ENCODE measurements at regions not wholly inside any gene's neighbourhood (a gene's known extent, or its start where the extent isn't known, plus 50 kb on each side); places are given as distances from the start of the nearest gene placed in this dataset.
A peak's percentile ranks its signal among the peaks of the same experiment; 100 is the strongest.

DNA sequence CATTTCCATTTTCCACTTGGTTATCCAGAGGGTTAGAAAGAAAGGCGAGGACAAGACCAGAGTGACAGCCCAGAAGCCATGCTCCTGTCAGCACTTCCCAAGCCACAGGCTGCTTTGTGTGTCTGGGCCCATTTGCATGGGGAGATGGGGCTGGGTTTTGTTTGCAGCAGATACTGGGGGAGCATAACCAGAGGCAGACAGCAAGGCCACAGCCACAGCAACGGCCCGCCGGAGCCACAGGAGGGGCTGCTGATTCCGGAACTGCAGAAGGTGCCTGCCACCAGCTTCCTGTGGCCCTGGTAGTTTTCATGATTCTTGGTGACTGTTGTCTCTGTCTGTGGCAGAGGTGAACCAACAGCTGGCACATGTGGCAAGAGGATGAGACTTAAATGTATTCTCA, 106.6 kb downstream of the DLL1 start:
- no peak overlapping the region for H3K27ac ChIP-seq
- no peak for TF ChIP-seq ZFX (IDR thresholded peaks at IDR 0.05)
- TF ChIP-seq, protein P1, sequence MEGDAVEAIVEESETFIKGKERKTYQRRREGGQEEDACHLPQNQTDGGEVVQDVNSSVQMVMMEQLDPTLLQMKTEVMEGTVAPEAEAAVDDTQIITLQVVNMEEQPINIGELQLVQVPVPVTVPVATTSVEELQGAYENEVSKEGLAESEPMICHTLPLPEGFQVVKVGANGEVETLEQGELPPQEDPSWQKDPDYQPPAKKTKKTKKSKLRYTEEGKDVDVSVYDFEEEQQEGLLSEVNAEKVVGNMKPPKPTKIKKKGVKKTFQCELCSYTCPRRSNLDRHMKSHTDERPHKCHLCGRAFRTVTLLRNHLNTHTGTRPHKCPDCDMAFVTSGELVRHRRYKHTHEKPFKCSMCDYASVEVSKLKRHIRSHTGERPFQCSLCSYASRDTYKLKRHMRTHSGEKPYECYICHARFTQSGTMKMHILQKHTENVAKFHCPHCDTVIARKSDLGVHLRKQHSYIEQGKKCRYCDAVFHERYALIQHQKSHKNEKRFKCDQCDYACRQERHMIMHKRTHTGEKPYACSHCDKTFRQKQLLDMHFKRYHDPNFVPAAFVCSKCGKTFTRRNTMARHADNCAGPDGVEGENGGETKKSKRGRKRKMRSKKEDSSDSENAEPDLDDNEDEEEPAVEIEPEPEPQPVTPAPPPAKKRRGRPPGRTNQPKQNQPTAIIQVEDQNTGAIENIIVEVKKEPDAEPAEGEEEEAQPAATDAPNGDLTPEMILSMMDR (conservative IDR thresholded peaks at IDR 0.05) = no peak

DNA sequence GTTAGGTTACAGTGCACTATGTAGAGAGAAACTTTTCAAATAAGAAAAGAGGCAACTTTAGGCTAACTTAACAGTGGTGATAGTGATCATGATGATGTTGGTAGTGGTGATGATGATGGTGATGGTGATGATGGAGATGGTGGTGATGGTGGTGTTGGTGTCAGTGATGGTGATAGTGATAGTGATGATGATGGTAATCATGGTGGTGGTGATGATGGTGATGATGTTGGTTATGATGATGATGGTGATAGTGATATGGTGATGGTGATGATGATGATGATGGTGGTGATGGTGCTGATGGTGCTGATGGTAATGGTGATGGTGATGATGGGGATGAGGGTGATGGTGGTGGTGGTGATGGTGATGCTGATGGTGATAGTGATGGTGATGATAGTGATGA, 107.4 kb downstream of the DLL1 start:
- no peak overlapping the region for H3K27ac ChIP-seq
- TF ChIP-seq, protein P1 (conservative IDR thresholded peaks at IDR 0.05) = no peak
- TF ChIP-seq ZFX (IDR thresholded peaks at IDR 0.05) = no peak

DNA sequence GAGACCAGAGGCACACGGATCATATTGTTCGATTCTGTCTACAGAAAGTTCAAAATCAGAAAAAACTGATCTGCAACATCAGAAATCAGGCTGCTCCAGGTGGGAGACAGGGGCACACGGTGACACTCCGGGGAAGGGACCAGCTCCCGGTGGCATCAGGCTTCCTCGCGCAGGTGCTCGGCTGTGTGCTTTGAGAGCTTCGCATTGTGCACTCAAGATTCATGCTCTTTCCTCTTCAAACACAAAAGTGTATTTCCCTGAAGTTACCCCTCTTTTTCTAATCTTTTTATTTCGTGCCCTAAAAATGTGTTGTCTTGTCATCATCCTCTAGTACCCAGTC, 108.1 kb downstream of the DLL1 start:
- H3K27ac ChIP-seq = no peak overlapping the region
- TF ChIP-seq ZFX (IDR thresholded peaks at IDR 0.05) = no peak
- TF ChIP-seq, protein P1 (conservative IDR thresholded peaks at IDR 0.05) = no peak

DNA sequence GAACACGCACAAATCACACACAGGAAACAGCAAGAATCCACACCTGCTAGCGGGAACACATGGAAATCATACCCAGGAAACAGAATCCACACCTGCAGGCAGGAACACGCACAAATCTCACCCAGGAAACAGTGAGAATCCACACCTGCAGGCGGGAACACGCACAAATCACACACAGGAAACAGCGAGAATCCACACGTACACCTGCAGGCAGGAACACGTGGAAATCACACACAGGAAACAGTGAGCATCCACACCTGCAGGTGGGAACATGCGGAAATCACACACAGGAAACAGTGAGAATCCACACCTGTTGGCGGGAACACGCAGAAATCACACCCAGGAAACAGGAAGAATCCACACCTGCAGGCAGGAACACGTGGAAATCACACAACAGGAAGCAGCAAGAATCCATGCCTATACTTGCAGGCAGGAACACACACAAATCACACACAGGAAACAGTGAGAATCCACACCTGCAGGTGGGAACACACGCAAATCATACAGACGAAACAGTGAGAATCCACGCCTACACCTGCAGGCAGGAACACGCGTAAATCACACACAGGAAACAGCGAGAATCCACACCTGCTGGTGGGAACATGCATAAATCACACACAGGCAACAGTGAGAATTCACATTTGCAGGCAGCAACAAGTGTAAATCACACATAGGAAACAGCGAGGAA, 108.6 kb downstream of the DLL1 start:
- TF ChIP-seq ZFX (IDR thresholded peaks at IDR 0.05) = no peak
- TF ChIP-seq, protein P1 (conservative IDR thresholded peaks at IDR 0.05) = no peak
- H3K27ac ChIP-seq = no peak overlapping the region

DNA sequence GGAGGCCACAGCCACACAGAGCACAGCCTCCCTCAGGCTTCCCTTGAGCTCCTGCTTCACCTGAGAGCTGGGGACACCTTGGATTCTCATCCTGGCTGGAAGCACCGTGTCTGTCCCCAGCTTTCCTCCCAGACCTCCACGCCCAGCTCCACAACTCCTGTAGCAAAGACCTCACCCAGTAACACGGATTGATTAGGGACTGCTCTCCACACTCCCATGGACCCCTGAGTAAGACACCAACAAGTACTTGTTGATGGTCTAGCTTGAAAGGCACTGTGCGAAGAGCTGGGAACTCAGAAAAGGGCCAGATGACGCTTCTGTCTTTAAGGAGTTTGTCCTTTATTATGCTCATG, 109.6 kb downstream of the DLL1 start:
- TF ChIP-seq, protein P1 (conservative IDR thresholded peaks at IDR 0.05) = no peak
- no peak for TF ChIP-seq ZFX (IDR thresholded peaks at IDR 0.05)
- no peak overlapping the region for H3K27ac ChIP-seq

DNA sequence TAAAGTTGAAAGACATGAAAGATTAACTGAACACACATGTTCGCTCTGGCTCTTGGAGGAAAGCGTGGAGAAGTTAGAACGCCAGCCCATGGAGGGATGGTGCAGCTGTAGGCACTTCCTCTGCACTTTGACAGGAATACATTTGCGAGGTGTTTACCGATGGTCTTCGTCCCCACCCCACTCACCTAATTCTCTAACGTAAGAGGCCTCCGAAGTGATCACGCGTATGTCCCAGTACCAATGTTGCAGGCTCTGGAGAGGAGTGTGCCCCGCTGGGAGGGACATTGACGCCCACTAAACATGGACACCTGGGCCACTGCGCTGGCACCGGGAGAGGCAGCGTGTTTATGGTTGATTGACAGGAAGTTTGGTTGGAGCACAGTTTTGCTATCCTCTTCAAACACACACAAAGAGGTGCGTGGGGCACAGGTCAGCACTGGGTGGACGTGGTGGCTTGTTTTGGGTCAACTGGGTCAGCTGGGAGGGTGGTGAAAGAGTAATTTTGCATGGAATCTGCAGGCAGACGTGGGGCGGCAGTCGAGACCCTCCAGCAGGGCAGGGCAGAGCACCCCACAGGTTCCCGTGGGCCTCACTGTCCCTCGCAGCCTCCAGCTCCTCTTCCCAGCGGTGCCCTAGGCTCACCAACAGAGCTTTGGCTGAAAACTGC, 110.1 kb downstream of the DLL1 start:
- H3K27ac ChIP-seq = no peak overlapping the region; the same call in 1 of the 2 replicates
- TF ChIP-seq, protein P1 (conservative IDR thresholded peaks at IDR 0.05) = no peak
- no peak for TF ChIP-seq ZFX (IDR thresholded peaks at IDR 0.05)

DNA sequence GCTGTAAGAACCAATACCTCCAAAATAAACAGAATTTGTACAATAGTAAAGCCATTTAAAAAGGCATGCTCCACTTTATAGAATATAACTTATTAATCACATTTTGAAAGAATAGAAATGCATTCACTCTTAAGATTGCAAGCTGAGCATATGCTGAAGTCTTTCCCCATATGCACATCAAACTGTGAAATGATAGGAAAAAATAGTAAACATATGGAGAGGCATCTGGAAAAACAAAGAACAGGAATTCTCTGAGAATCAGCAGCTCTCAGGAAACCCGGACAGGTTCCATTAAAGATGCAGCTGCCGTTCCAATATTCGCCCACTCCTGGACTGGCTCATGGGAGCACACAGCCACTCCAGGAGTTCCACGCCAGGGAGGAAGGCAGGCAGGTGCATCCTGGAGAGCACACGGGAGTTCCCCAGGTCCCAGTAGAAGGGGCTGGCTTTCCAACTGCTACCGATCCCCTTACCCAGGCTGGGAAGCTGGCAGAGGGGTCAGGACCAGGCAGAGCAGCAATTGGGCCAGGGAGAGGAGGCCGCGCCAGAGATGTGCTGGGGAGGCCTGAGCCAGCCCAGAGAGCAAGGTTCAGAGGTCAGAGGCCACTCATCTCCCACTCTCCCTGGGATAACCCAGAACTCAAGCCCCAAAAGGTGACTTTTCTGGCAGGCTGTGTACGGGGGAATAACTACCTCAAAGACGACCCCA, 111.1 kb downstream of the DLL1 start:
- TF ChIP-seq, protein P1 (conservative IDR thresholded peaks at IDR 0.05) = no peak
- TF ChIP-seq ZFX (IDR thresholded peaks at IDR 0.05) = no peak
- H3K27ac ChIP-seq = peak overlapping the region; percentile 55

All from C4-2B (cell line).